ENCODE measurements at regions not wholly inside any gene's neighbourhood (a gene's known extent, or its start where the extent isn't known, plus 50 kb on each side); places are given as distances from the start of the nearest gene placed in this dataset.
"Not testable (repeated sequence)": the region's sequence is repeated elsewhere in the genome, so short reads cannot be mapped to it uniquely, and the experiment has no call there.

DNA sequence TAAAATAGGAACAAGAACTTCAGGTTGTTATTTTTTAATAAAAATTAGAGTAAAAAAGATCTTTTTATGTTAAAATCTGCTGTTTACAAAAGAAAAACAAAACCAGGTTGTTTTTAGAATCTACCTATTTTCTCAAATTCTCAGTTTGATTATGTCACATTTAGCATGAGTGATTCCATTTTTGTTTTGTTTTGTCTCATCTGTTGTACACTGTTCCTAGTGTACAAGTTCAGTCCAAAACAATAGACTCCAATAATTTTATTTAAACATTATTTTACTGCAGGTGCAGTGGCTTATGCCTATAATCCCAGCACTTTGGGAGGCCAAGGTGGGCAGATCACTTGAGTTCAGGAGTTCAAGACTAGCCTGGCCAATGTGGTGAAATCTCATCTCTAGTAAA, 2142.7 kb downstream of the TP53TG3F start:
- no peak for DNase-seq (ENCODE audit: low spot score)
- Mint-ChIP-seq H3K27ac (no peak overlapping the region), H3K4me1 (ENCODE audit: low read depth) (no peaks in the 10 kb centered on the region), H3K4me3 (no peak overlapping the region), H3K27me3 (ENCODE audit: low read depth) (no peaks in the 10 kb centered on the region), H3K9me3 (peaks cover 37% of the 10 kb centered on the region), H3K36me3 (ENCODE audit: low read depth) (no peaks in the 10 kb centered on the region)

- H3K36me3 Mint-ChIP-seq (ENCODE audit: low read depth); H3K4me1 Mint-ChIP-seq (ENCODE audit: low read depth); H3K27ac Mint-ChIP-seq; DNase-seq (ENCODE audit: low spot score); H3K27me3 Mint-ChIP-seq (ENCODE audit: low read depth); H3K4me3 Mint-ChIP-seq: not testable (repeated sequence)
- H3K9me3 Mint-ChIP-seq: peaks cover 30% of the 10 kb centered on the region
These were observed 2144.0 kb downstream of the TP53TG3F start for GRCh38 chr16:35603371-35603770.

DNA sequence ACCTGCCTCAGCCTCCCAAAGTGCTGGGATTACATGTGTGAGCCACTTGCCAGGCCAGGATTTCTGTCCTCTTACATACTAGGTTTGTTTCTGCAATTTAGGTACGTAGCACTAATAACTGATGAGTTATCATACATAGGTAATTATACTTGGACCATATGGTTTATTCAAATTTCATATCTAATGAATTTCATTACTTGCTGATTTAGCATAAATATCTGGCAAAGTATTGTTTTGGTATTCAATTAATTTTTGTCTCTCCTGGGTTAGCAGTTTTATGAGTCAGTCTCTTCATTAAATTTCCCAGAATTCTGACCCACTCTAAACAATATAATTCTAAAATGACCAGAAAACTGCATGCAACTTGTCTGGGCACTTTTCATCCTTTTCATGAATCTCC, 2146.5 kb downstream of the TP53TG3F start:
- no peak for DNase-seq (ENCODE audit: low spot score)

GRCh38 chr16:35614883-35615282, 2155.5 kb downstream of the TP53TG3F start:
- not testable (repeated sequence) for H3K27me3 Mint-ChIP-seq (ENCODE audit: low read depth); H3K27ac Mint-ChIP-seq; H3K4me3 Mint-ChIP-seq; H3K4me1 Mint-ChIP-seq (ENCODE audit: low read depth); H3K36me3 Mint-ChIP-seq (ENCODE audit: low read depth); DNase-seq (ENCODE audit: low spot score)
- peaks cover 32% of the 10 kb centered on the region for H3K9me3 Mint-ChIP-seq

More for the DNA sequence above, 2146.5 kb downstream of the TP53TG3F start:
- H3K27ac Mint-ChIP-seq: no peak overlapping the region
- H3K9me3 Mint-ChIP-seq: peaks cover 10% of the 10 kb centered on the region
- H3K36me3 Mint-ChIP-seq (ENCODE audit: low read depth): no peaks in the 10 kb centered on the region
- no peaks in the 10 kb centered on the region for H3K27me3 Mint-ChIP-seq (ENCODE audit: low read depth)
- H3K4me1 Mint-ChIP-seq (ENCODE audit: low read depth): no peaks in the 10 kb centered on the region
- no peak overlapping the region for H3K4me3 Mint-ChIP-seq

- not testable (repeated sequence) for H3K27me3 Mint-ChIP-seq (ENCODE audit: low read depth); H3K36me3 Mint-ChIP-seq (ENCODE audit: low read depth); DNase-seq (ENCODE audit: low spot score); H3K4me3 Mint-ChIP-seq; H3K27ac Mint-ChIP-seq; H3K4me1 Mint-ChIP-seq (ENCODE audit: low read depth)
- peaks cover 53% of the 10 kb centered on the region for H3K9me3 Mint-ChIP-seq
These were observed 2159.8 kb downstream of the TP53TG3F start for GRCh38 chr16:35619176-35619575.

DNA sequence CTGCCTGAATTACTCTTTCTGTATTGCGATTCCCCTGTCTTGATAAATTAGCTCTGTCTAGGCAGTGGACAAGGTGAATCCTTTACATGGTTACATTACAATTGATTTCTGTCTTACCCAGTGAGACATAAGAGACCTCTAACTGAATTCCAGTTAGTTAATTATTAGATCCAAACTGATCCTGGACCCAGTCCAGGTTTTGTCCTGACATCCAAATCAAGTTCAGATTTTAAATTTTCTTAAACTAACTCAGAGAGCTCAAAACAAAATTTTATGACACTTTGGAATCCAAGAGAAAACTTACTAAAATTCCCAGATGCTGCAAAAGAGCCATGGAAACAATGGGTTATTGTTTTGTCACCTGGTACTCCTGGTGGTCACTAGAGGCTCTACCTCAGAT, 2166.6 kb downstream of the TP53TG3F start:
- H3K4me3 Mint-ChIP-seq: no peak overlapping the region
- no peaks in the 10 kb centered on the region for H3K36me3 Mint-ChIP-seq (ENCODE audit: low read depth)
- no peaks in the 10 kb centered on the region for H3K4me1 Mint-ChIP-seq (ENCODE audit: low read depth)
- no peak for DNase-seq (ENCODE audit: low spot score)
- peaks cover 39% of the 10 kb centered on the region for H3K9me3 Mint-ChIP-seq
- no peak overlapping the region for H3K27ac Mint-ChIP-seq
- H3K27me3 Mint-ChIP-seq (ENCODE audit: low read depth): no peaks in the 10 kb centered on the region

- no peaks in the 10 kb centered on the region for H3K4me1 Mint-ChIP-seq (ENCODE audit: low read depth)
- H3K36me3 Mint-ChIP-seq (ENCODE audit: low read depth): no peaks in the 10 kb centered on the region
These were observed 2169.6 kb downstream of the TP53TG3F start for GRCh38 chr16:35628976-35629375.

DNA sequence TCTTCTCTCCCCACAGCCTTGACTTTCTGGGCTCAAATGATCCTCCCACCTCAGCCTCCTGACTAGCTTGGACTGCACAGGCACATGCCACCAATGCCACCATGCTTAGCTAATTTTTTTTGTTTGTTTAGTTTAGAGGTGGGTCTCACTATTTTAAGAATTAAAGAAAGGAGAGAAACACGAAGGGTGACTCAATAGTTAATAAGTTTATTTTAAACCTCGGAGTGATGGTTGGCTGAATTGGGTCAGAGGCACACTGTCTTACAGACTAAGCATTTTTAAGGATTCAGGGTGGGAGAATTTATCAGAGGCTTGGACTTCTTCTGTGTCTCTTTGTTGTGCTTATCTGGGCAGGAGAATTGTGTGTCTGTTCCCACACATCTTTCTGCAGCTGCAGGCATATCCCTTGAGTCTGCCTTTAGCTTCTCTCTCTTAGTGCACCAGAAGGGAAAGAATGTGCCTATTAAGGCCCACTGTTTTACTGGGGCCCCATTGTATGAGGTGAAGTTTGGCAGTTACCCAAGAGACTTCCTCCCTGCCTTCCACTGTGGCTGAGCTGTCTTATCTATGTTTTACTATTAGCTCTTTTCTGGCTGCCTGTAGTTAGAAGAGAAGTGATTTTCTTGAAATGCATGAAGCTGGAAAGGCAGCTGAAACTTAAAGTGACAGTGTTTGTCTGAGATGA, 2172.0 kb downstream of the TP53TG3F start:
- H3K27ac Mint-ChIP-seq: no peak overlapping the region
- H3K9me3 Mint-ChIP-seq: peaks cover 46% of the 10 kb centered on the region
- no peak for DNase-seq (ENCODE audit: low spot score)
- H3K4me3 Mint-ChIP-seq: no peak overlapping the region
- no peaks in the 10 kb centered on the region for H3K4me1 Mint-ChIP-seq (ENCODE audit: low read depth)
- H3K36me3 Mint-ChIP-seq (ENCODE audit: low read depth): no peaks in the 10 kb centered on the region
- H3K27me3 Mint-ChIP-seq (ENCODE audit: low read depth): no peaks in the 10 kb centered on the region

More at GRCh38 chr16:35628976-35629375, 2169.6 kb downstream of the TP53TG3F start:
- H3K27ac Mint-ChIP-seq: no peak overlapping the region
- H3K4me3 Mint-ChIP-seq: no peak overlapping the region
- H3K27me3 Mint-ChIP-seq (ENCODE audit: low read depth): no peaks in the 10 kb centered on the region
- peaks cover 48% of the 10 kb centered on the region for H3K9me3 Mint-ChIP-seq
- DNase-seq (ENCODE audit: low spot score): no peak

- Mint-ChIP-seq H3K27me3 (ENCODE audit: low read depth) (no peaks in the 10 kb centered on the region), H3K9me3 (peaks cover 48% of the 10 kb centered on the region), H3K36me3 (ENCODE audit: low read depth) (no peaks in the 10 kb centered on the region), H3K4me3 (no peak overlapping the region), H3K4me1 (ENCODE audit: low read depth) (no peaks in the 10 kb centered on the region), H3K27ac (no peak overlapping the region)
- DNase-seq (ENCODE audit: low spot score): no peak
These were observed 2177.2 kb downstream of the TP53TG3F start for GRCh38 chr16:35636480-35637230.

GRCh38 chr16:35637683-35638082, 2178.3 kb downstream of the TP53TG3F start:
- Mint-ChIP-seq H3K36me3 (ENCODE audit: low read depth) (no peaks in the 10 kb centered on the region), H3K27ac (no peak overlapping the region), H3K27me3 (ENCODE audit: low read depth) (no peaks in the 10 kb centered on the region), H3K4me1 (ENCODE audit: low read depth) (no peaks in the 10 kb centered on the region), H3K4me3 (no peak overlapping the region), H3K9me3 (peaks cover 42% of the 10 kb centered on the region)
- DNase-seq (ENCODE audit: low spot score): no peak

- peaks cover 46% of the 10 kb centered on the region for H3K9me3 Mint-ChIP-seq
These were observed 2180.1 kb downstream of the TP53TG3F start for GRCh38 chr16:35639233-35640205.

GRCh38 chr16:35642322-35642835, 2183.0 kb downstream of the TP53TG3F start:
- no peak for DNase-seq (ENCODE audit: low spot score)
- Mint-ChIP-seq H3K9me3 (peaks cover 50% of the 10 kb centered on the region), H3K36me3 (ENCODE audit: low read depth) (no peaks in the 10 kb centered on the region), H3K4me3 (no peak overlapping the region), H3K27me3 (ENCODE audit: low read depth) (no peaks in the 10 kb centered on the region), H3K4me1 (ENCODE audit: low read depth) (no peaks in the 10 kb centered on the region), H3K27ac (no peak overlapping the region)

More at GRCh38 chr16:35639233-35640205, 2180.1 kb downstream of the TP53TG3F start:
- H3K27me3 Mint-ChIP-seq (ENCODE audit: low read depth): no peaks in the 10 kb centered on the region
- no peak for DNase-seq (ENCODE audit: low spot score)
- H3K27ac Mint-ChIP-seq: no peak overlapping the region
- no peak overlapping the region for H3K4me3 Mint-ChIP-seq
- H3K36me3 Mint-ChIP-seq (ENCODE audit: low read depth): no peaks in the 10 kb centered on the region
- H3K4me1 Mint-ChIP-seq (ENCODE audit: low read depth): no peaks in the 10 kb centered on the region

DNA sequence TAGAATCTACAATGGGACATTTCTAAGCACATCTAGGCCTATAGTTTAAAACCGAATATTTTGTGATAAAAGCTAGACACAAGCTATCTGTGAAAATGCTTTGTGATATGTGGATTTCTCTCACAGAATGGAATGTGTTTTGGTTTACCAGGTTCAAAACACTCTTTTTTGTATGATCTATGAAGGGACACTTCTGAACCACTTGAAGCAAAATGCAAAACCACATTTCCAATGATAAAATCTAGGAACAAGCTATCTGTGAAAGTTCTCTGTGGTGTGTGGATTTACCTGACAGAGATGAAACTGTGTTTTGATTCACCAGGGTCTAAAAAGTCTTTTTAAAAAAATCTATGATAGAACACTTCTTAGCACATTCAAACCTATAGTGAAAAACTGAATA, 2192.4 kb downstream of the TP53TG3F start:
- no peaks in the 10 kb centered on the region for H3K27me3 Mint-ChIP-seq (ENCODE audit: low read depth)
- no peak for DNase-seq (ENCODE audit: low spot score)
- H3K36me3 Mint-ChIP-seq (ENCODE audit: low read depth): no peaks in the 10 kb centered on the region
- peaks cover 20% of the 10 kb centered on the region for H3K9me3 Mint-ChIP-seq
- H3K27ac Mint-ChIP-seq: no peak overlapping the region
- H3K4me1 Mint-ChIP-seq (ENCODE audit: low read depth): no peaks in the 10 kb centered on the region
- H3K4me3 Mint-ChIP-seq: no peak overlapping the region
